B cell (primary cell): ENCODE measurements at regions not wholly inside any gene's neighbourhood (a gene's known extent, or its start where the extent isn't known, plus 50 kb on each side); places are given as distances from the start of the nearest gene placed in this dataset.

Experiments used
- ATAC-seq: fragments of 200-7000 bp; cut with Tn5 transposase; one replicate; pipeline ENCODE4 v1.10.0; 2021; ENCODE audit warnings: low read depth, mild to moderate bottlenecking, moderate number of reproducible peaks, moderate library complexity
- CTCF ChIA-PET: fragments of 350-600 bp; sonication (Branson Sonifier 250); formaldehyde crosslinking; loops from one replicate; lab custom pipeline; 2021; ENCODE audit warnings: antibody characterized with exemption, inconsistent platforms; lab: Charles Lee
- POLR2A ChIA-PET: fragments of 350-600 bp; sonication (Branson Sonifier 250); formaldehyde crosslinking; loops from one replicate; lab custom pipeline; 2021; ENCODE audit warnings: antibody characterized with exemption; lab: Charles Lee
- DNase-seq: peaks from one replicate; pipeline ENCODE4 v3.0.0; 2013
- H2AFZ ChIP-seq: 2 replicates; pipeline ENCODE4 v1.6.1; 2012; ENCODE audit warnings: mild to moderate bottlenecking, low read depth, low read length; ENCODE audit not compliant: insufficient read depth, poor library complexity, severe bottlenecking
- H3K27ac ChIP-seq, 2 donors: 1 replicate in 1 of 2; 2 replicates in 1 of 2; pipeline ENCODE4 v1.5.1; 2012 to 2013; ENCODE audit warnings: low read length in 2 of 2, mild to moderate bottlenecking in 2 of 2, moderate library complexity in 1 of 2
- H3K27me3 ChIP-seq, 4 experiments: fragments of 200-600 bp in 1 of 4; sonication (generic) in 1 of 4; replicated peaks in 1 of 4; 1 replicate in 2 of 4; 2 replicates in 2 of 4; pipeline versions ENCODE4 v1.6.1 to v1.7.0; 2013 to 2016; ENCODE audit warnings: low read length in 3 of 4, mild to moderate bottlenecking in 2 of 4, mixed read lengths in 1 of 4, moderate library complexity in 1 of 4; ENCODE audit not compliant: insufficient read depth in 4 of 4, control insufficient read depth in 3 of 4; ENCODE audit errors: control extremely low read depth in 1 of 4
- H3K36me3 ChIP-seq, 2 experiments: replicated peaks in 1 of 2; 1 replicate in 1 of 2; 2 replicates in 1 of 2; pipeline versions ENCODE4 v1.6.1 to v1.7.1; 2013; ENCODE audit warnings: low read length in 1 of 2; ENCODE audit not compliant: insufficient read depth in 2 of 2, control insufficient read depth in 1 of 2; ENCODE audit errors: control extremely low read depth in 1 of 2, extremely low read depth in 1 of 2
- H3K4me1 ChIP-seq, 2 donors: fragments of 200-600 bp in 1 of 2; sonication (generic) in 1 of 2; 1 replicate in 1 of 2; 2 replicates in 1 of 2; pipeline versions ENCODE4 v1.5.1 to v1.6.1; 2013 to 2017; ENCODE audit warnings: low read length in 2 of 2; ENCODE audit not compliant: control insufficient read depth in 2 of 2, insufficient read depth in 2 of 2
- H3K4me2 ChIP-seq: replicated peaks from 2 replicates; pipeline ENCODE3; 2012; ENCODE audit warnings: mild to moderate bottlenecking, low read depth, low read length; ENCODE audit not compliant: poor library complexity, severe bottlenecking
- H3K4me3 ChIP-seq, 5 experiments: fragments of 200-600 bp in 1 of 5; sonication (generic) in 1 of 5; 1 replicate in 3 of 5; 2 replicates in 2 of 5; pipeline versions ENCODE4 v1.5.1 to v1.7.0; 2011 to 2016; ENCODE audit warnings: low read length in 4 of 5, mild to moderate bottlenecking in 4 of 5, low read depth in 2 of 5, control low read depth in 1 of 5, moderate library complexity in 1 of 5; ENCODE audit not compliant: insufficient read depth in 1 of 5; ENCODE audit errors: control extremely low read depth in 1 of 5, extremely low read depth in 1 of 5
- H3K79me2 ChIP-seq: fragments of 200-600 bp; sonication (generic); one replicate; pipeline ENCODE4 v1.6.0; 2016; ENCODE audit warnings: low read length; ENCODE audit not compliant: control insufficient read depth, insufficient read depth
- H3K9ac ChIP-seq: fragments of 200-600 bp; sonication (generic); 2 replicates; pipeline ENCODE4 v1.6.1; 2017; ENCODE audit warnings: mild to moderate bottlenecking, low read length, moderate library complexity
- H3K9me3 ChIP-seq, 3 donors: one replicate each; pipeline versions ENCODE4 v1.6.1 to v1.7.1; 2013; ENCODE audit warnings: low read length in 2 of 3; ENCODE audit not compliant: control insufficient read depth in 2 of 3, insufficient read depth in 1 of 3; ENCODE audit errors: control extremely low read depth in 1 of 3
- H4K20me1 ChIP-seq: 2 replicates; pipeline ENCODE4 v1.6.0; 2012; ENCODE audit warnings: mild to moderate bottlenecking, low read length; ENCODE audit not compliant: insufficient read depth, control insufficient read depth, poor library complexity, severe bottlenecking
- H3K27ac Mint-ChIP-seq: one replicate; pipeline ENCODE4 v1.8.0; 2021; ENCODE audit warnings: mixed read lengths
- H3K27me3 Mint-ChIP-seq: one replicate; pipeline ENCODE4 v1.8.0; 2021; ENCODE audit warnings: mixed read lengths
- H3K4me1 Mint-ChIP-seq: one replicate; pipeline ENCODE4 v1.8.0; 2021; ENCODE audit warnings: mixed read lengths
- H3K4me3 Mint-ChIP-seq: one replicate; pipeline ENCODE4 v1.8.0; 2021; ENCODE audit warnings: mixed read lengths
- H3K9me3 Mint-ChIP-seq: one replicate; pipeline ENCODE4 v1.8.0; 2022; ENCODE audit warnings: mixed read lengths; ENCODE audit not compliant: insufficient read depth
- CTCF ChIP-seq: fragments of 200-600 bp; IDR thresholded peaks from one replicate; pipeline ENCODE4 v1.8.0; 2022; ENCODE audit warnings: antibody characterized with exemption, mild to moderate bottlenecking
- EZH2 ChIP-seq: IDR thresholded peaks from 2 replicates; pipeline ENCODE4 v1.6.1; 2012; ENCODE audit warnings: borderline replicate concordance, low read depth, mild to moderate bottlenecking, moderate library complexity, low read length; ENCODE audit not compliant: insufficient read depth, poor library complexity, severe bottlenecking
- WGBS: methylation state at CpG from one replicate; pipeline ENCODE4 v1.1.5; 2013; ENCODE audit warnings: missing lambda C conversion rate; ENCODE audit not compliant: insufficient coverage; 5-methylcytosine and 5-hydroxymethylcytosine counted together
- intact Hi-C: fragments of 100-400 bp; cut with micrococcal nuclease; formaldehyde crosslinking; loops from one replicate; pipeline ENCODE4 v1.10.0; 2022

DNA sequence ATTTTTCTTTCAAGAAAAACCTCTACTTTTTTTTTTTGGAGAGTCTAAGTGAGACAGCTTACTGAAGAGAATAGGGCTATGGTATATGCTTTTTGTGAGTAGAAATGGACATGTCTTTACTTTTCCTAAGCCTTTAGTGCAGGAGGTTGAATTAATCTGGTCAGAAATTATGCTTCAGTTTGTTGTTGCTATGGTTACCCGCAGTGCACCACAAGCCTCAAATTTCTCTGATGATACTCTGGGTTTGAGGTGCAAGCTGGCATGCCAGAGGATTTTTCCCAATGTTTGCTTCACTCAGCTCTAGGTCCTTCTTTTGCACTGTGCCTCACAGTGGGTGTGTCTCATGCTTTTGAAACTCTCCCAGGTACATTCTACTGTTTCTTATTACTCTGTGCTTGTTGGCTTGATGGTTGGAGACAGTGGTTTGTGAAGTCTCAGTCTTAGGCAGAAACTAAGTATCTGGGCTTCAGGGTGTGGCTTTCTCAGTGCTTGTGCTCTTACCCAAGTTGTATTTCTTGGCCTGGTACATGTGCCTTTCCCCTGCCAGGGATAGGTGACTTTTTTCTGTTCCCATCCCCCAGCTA is 278.3 kb downstream of the RBM43 start:
- H3K4me1 Mint-ChIP-seq, result no peaks in the 10 kb centered on the region
- H3K9me3 Mint-ChIP-seq, result no peaks in the 10 kb centered on the region
- Histone ChIP-seq H3K36me3 (no peaks in the 10 kb centered on the region), H3K79me2 (no peaks in the 10 kb centered on the region), H3K9me3 (peaks cover 0 to 14% (median 0%) of the 10 kb centered on the region in 3 donors), H3K4me3 (no peak overlapping the region), H2AFZ (no peak overlapping the region), H3K4me1 (no peaks in the 10 kb centered on the region), H3K27ac (no peak overlapping the region), H4K20me1 (no peaks in the 10 kb centered on the region), H3K4me2 (no peak overlapping the region), H3K9ac (no peak overlapping the region), H3K27me3 (no peaks in the 10 kb centered on the region)
- no peak for DNase-seq
- ChIA-PET POLR2A (no interaction called here), CTCF (no interaction called here)
- ATAC-seq, result no peak
- intact Hi-C loops, result no loop called here
- WGBS, result 100% methylated on average over 1 of the region's 1 CpG
- H3K4me3 Mint-ChIP-seq, result no peak overlapping the region
- no peak overlapping the region for H3K27ac Mint-ChIP-seq
- no peaks in the 10 kb centered on the region for H3K27me3 Mint-ChIP-seq
- TF ChIP-seq EZH2 (no peak), CTCF (no peak)

- H3K4me3 ChIP-seq, result no peak overlapping the region
- no peak for TF ChIP-seq CTCF
- TF ChIP-seq EZH2, result no peak
- DNase-seq, result no peak
- Mint-ChIP-seq H3K27me3 (no peaks in the 10 kb centered on the region), H3K4me3 (no peak overlapping the region), H3K27ac (no peak overlapping the region), H3K4me1 (no peaks in the 10 kb centered on the region), H3K9me3 (no peaks in the 10 kb centered on the region)
- no peak overlapping the region for H3K4me2 ChIP-seq
- no peaks in the 10 kb centered on the region for H3K27me3 ChIP-seq
- no peak for ATAC-seq
- H3K4me1 ChIP-seq, result no peaks in the 10 kb centered on the region
- peaks cover 0 to 11% (median 0%) of the 10 kb centered on the region in 3 donors for H3K9me3 ChIP-seq
- no peak overlapping the region for H2AFZ ChIP-seq
- H3K9ac ChIP-seq, result no peak overlapping the region
- H3K36me3 ChIP-seq, result no peaks in the 10 kb centered on the region
- ChIA-PET CTCF (no interaction called here), POLR2A (no interaction called here)
- no peaks in the 10 kb centered on the region for H4K20me1 ChIP-seq
- WGBS, result no CpG with 5 or more reads among the region's 2 CpGs
- no peak overlapping the region for H3K27ac ChIP-seq
- intact Hi-C loops, result no loop called here
- H3K79me2 ChIP-seq, result no peaks in the 10 kb centered on the region
These were observed 279.8 kb downstream of the RBM43 start for GRCh38 chr2:150981826-150982225.
